Left renal pelvis (tissue), 4 donors: ENCODE measurements at regions not wholly inside any gene's neighbourhood (a gene's known extent, or its start where the extent isn't known, plus 50 kb on each side); places are given as distances from the start of the nearest gene placed in this dataset.
"Not testable (repeated sequence)": the region's sequence is repeated elsewhere in the genome, so short reads cannot be mapped to it uniquely, and the experiment has no call there.

Experiments
- DNase-seq, 4 donors: peaks; one replicate each; pipeline ENCODE4 v3.0.0-alpha.2; 2013; ENCODE audit warnings: low read depth in 4 of 4, low spot score in 3 of 4

GRCh38 chr16:29355339-29356059 is 51.0 kb downstream of the NPIPB11 start:
- DNase-seq: not testable (repeated sequence)

GRCh38 chr16:29354449-29354848 is 52.1 kb downstream of the NPIPB11 start:
- not testable (repeated sequence) for DNase-seq

GRCh38 chr16:29352617-29352999 is 53.9 kb downstream of the NPIPB11 start:
- not testable (repeated sequence) for DNase-seq

- DNase-seq: not testable (repeated sequence)
These were observed 54.4 kb downstream of the NPIPB11 start for GRCh38 chr16:29351970-29352616.

- not testable (repeated sequence) for DNase-seq
These were observed 55.1 kb downstream of the NPIPB11 start for GRCh38 chr16:29351271-29351969.

GRCh38 chr16:29349966-29350365 is 56.5 kb downstream of the NPIPB11 start:
- DNase-seq: not testable (repeated sequence)

GRCh38 chr16:29348748-29349147 is 57.8 kb downstream of the NPIPB11 start:
- DNase-seq: not testable (repeated sequence)

- not testable (repeated sequence) for DNase-seq
These were observed 58.3 kb downstream of the NPIPB11 start for GRCh38 chr16:29348123-29348690.

- DNase-seq: not testable (repeated sequence)
These were observed 59.5 kb downstream of the NPIPB11 start for GRCh38 chr16:29346796-29347580.

GRCh38 chr16:29346203-29346602 is 60.3 kb downstream of the NPIPB11 start:
- DNase-seq: not testable (repeated sequence)

GRCh38 chr16:29342937-29343336 is 63.6 kb downstream of the NPIPB11 start:
- DNase-seq: not testable (repeated sequence)

- not testable (repeated sequence) for DNase-seq
These were observed 65.6 kb downstream of the NPIPB11 start for GRCh38 chr16:29340779-29341438.

GRCh38 chr16:29340235-29340634 is 66.3 kb downstream of the NPIPB11 start:
- DNase-seq: not testable (repeated sequence)

- DNase-seq: not testable (repeated sequence)
These were observed 67.5 kb downstream of the NPIPB11 start for GRCh38 chr16:29338821-29339700.

GRCh38 chr16:29337385-29337901 is 69.1 kb downstream of the NPIPB11 start:
- DNase-seq: not testable (repeated sequence)

GRCh38 chr16:29335549-29335846 is 71.0 kb downstream of the NPIPB11 start:
- DNase-seq: not testable (repeated sequence)

- not testable (repeated sequence) for DNase-seq
These were observed 71.5 kb downstream of the NPIPB11 start for GRCh38 chr16:29334776-29335548.
